ENCODE measurements at regions not wholly inside any gene's neighbourhood (a gene's known extent, or its start where the extent isn't known, plus 50 kb on each side); places are given as distances from the start of the nearest gene placed in this dataset.

GRCh38 chr1:226498640-226499008 is 49.9 kb upstream of the STUM start:
- peaks cover 2% of the 10 kb centered on the region for H3K27me3 Mint-ChIP-seq

More at GRCh38 chr1:226498640-226499008, 49.9 kb upstream of the STUM start:
- H3K4me1 Mint-ChIP-seq, result no peaks in the 10 kb centered on the region
- H3K4me3 Mint-ChIP-seq, result no peak overlapping the region
- no peak for ATAC-seq
- no peaks in the 10 kb centered on the region for H3K36me3 Mint-ChIP-seq
- no peaks in the 10 kb centered on the region for H3K9me3 Mint-ChIP-seq
- H3K27ac Mint-ChIP-seq, result no peak overlapping the region

Data from stimulated activated memory B cell treated with anti-CD40 and anti-IgM and Interleukin-4, amounts not matched to agents 10 μg/mL and 1 μg/mL and 100 μg/mL, for 72 hours (primary cell).